GM18868 (cell line): ENCODE measurements at regions not wholly inside any gene's neighbourhood (a gene's known extent, or its start where the extent isn't known, plus 50 kb on each side); places are given as distances from the start of the nearest gene placed in this dataset.

Experiments
- ATAC-seq: cut with Tn5 transposase; IDR thresholded peaks from one replicate; pipeline ENCODE4 v1.9.1; 2021; ENCODE audit warnings: mild to moderate bottlenecking, moderate library complexity; ENCODE audit not compliant: unreplicated experiment

DNA sequence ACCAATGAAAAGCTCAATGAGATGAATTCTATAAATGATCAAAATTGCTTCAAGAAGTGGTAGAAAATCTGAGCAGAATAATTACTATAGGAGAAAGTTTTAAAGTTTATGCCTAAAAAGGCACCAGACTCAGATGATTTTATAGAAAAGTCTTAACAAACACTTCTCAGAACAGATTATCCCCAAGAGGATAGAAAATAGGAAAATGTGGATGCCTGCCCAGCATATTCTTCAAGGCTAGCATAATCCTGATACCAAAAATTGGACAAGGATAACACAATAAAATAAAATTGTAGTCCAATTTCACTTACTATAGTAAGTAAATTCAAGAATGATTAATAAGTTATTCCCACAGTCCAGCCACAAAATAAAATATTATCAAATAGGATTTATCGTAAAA, 397.0 kb downstream of the NR2F1-AS1 start:
- ATAC-seq = no peak

DNA sequence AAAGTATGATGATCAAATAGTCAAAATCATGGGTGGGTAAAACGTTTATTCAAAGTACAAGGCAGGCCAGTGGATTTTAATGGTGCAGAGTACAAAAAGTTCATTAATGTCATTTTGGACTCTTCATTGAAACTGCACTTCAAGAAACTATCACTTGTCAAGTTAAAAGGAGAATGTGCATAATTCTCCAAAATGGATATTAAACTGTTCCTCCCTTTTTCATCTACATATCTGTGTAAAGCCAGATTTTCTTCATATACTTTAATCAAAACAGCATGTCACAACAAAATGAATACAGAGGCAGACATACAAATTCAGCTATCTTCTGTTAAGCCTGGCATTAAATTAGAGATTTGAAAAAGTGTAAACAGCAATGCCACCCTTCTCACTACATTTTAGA, 401.6 kb downstream of the NR2F1-AS1 start:
- ATAC-seq = no peak

DNA sequence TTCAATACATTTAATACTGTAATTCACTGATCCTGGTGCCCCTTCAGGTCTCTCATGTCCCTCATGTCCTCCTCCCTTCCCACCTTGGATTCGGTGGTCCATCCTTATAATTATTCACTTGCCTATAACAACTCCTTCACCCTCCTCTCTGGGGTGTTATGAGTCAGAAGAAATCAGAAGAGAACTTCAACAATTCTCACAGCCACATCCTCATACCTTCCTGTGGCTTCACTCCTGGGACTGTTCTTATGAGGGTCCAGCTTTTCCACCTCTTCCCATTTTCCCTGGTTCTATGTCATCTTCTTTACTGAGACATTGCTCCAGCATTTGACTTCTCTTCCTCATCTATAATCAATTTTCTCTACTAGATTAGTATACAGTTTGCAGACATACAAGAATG, 406.1 kb downstream of the NR2F1-AS1 start:
- no peak for ATAC-seq

DNA sequence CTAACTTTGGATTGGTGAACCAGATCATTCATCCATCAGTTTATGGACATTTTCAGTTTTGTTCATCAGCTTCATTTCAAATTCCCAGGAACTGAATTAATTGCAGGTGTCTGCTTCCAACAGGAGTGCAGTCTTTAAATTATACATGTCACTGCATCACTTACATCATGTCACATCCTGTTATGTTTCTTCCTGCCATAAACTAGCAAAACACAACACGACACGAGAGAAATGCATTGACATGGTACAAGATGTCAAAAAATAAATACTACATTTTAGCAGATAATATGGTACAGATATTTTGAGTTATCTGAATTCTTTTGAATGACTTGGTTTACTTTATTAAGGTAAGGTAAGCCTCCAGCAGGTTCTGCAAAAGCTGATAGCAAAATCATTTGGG, 415.5 kb downstream of the NR2F1-AS1 start:
- no peak for ATAC-seq

DNA sequence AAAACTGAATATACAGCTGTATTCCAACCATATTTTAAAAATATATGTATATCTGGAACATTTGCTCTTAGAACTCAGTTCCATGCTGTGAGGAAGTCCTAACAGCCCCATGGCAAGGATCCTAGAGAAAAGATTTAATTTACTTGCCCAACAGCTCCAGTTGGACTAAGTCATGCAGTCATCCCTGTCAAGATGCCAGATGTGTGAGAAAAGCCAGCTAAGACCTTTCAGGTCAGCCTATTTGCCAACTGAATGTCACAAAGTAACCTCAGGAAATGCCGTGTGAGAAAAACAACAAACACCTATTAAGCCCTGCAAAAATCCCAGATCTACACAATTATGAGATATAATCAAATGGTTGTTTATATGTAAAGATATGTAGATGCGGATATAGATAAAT, 416.3 kb downstream of the NR2F1-AS1 start:
- ATAC-seq = no peak

DNA sequence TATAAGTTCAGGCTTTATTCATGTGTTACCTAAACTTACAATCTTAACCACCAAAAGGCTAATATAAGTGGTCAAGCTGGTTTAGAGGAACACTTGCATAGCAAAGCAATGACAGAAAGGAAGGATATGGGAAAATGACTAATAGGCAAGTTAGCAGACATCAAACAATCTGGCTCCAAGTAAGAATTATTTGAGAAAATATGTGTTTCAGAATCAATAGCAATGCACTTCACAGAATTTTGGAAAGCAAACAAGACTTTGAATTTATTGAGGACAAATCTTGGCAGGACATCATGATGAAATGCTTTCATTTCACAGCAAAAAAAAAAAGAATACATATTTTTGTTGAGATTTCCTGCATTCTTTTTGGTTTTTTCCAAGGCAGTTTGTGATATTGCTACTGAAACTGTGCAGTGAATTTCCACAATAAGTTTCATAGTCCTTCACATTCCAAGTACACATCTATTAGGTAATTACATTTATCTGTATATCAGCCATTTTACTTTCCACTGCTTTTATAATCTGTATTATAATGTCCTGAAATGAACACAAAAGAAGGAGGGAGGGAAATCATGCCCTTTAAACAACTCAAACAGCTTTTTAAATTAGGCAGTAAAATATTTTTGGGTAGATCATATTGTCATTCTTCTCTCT, 417.9 kb downstream of the NR2F1-AS1 start:
- ATAC-seq = no peak

DNA sequence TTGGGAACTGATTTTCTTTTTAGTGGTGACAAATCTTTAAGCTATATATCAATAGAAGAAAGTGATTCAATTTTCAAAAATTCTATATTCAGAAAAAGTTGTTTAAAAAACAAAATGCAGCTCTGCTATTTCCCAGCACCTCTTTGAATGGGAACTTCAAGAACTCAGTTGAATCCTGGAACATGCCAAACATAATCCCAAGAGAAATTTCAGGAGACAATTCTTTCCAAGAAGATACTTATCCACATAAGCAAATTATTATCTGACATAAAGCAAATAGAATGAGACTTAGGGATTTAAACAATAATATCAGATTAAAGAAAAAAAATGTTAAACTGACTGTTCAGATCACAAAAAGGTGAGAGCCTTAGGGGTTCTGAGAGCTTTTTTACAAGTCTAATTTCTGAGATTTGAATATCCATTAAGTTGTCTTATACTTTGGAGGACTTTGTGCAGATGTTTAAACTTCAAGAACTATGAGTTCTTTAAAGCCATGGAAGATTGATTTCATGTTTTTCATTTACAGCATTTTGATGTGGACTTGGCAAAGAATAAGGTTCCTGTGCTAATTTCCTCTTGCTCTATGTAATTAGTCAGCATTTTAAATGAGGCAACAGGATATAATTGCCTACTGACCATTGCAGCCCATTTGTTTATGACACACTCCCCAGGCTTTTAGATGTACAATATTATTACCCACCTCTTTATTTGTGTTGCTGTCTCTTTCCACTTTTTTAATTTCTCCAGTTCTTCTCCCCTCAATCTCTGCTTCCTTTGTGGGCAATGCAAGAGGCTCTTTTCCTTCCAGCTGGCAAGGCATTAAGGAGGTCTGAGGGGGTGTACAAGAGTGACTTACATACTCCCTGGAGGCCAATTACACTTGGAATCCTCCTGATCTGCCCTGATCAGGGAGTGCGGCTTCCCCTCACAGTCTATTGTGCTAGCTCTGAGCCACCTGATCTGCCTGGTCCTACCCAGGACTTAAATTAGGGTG, 419.1 kb downstream of the NR2F1-AS1 start:
- ATAC-seq = no peak

DNA sequence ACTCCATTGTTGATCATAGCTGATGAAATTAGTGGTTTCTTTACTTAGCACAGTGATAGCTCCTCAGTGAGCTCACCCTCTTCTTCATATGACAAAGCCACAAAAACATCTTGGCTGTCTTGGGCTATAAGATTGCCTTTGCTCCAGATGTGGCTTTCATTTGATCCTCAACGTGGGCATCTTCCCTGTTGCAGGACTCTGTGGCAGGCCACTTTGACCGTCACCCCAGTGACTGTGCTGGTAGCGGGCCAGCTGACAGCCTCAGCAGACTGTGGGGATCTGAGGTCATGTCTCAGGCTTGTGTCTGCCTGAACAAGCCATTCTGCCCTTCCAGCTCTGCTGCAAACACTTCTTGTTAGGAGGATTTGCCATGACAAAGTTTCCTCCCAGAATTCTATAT, 422.2 kb downstream of the NR2F1-AS1 start:
- no peak for ATAC-seq

DNA sequence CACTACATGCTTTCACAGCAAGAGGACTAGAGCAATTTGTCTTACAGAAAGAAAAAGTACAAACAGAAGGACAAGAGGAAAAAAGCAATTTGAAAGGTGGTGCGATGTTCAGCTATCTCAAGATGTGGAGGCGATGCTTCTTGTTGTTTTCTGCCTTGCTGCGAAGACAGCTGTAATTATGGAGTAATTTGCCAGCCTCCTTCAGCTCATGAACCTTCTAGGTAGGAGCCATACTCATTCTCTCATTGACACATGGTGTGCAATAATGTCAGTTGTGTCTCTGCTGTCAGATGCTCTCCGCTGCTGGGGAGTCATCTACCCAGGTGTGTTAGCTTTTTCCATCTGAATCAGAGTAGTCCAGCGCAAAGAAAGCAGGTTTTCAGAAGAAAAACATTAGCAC, 424.5 kb downstream of the NR2F1-AS1 start:
- ATAC-seq = no peak

DNA sequence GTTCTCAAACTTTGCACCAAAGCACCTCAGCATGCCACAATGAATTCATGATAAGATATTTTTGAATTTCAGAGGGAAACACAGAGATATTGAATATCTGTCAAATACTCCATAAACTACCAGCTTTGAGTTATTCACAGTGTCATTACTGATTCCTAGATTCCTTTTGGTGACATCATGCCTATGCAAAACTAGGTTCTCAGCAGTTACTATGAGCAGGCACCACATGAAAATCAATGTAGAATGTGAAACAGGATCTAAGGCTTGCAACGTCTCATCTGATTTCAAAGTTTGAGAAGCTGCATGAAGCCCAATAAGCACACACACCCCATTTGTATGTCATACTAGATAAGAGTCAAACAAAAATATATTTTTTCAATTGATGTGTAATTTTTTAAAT, 426.5 kb downstream of the NR2F1-AS1 start:
- ATAC-seq = no peak

DNA sequence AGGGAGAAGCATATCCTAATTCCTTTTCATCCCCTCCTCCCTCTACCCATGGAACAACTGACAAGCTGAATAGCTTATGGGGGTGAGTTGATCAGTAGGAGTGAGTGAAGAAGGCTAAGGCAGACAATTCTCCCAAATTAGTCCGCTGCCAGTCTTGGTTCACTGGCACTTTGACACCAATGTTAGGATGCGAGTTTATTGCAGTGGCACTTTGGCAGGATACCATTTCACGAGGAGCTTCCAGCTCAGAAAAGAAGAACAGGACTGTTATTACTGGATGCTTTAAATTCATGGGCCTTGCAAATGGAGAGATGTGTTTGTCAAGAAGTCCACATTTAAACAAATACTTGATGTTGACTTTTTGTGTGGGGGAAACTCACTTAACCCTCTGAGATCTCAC, 427.6 kb downstream of the NR2F1-AS1 start:
- no peak for ATAC-seq

DNA sequence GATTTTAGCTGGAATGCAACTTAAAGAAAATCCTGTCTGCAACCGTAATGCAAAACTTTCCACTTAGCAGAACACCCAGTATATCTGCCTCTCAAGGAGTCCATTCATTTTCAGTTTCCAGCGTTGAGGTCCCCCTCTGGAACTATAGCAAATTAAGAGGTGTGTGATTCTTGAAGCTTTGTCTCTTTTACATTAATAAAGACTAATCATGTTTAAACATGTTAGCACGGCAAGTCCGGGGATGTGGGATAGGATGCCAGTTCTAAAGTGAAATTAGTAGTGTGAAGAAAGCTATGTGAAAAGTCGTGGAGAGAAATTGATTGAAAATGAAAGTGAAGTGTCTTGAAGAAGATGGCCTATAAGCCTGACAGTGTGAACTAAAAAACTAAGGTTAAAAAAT, 429.1 kb downstream of the NR2F1-AS1 start:
- ATAC-seq = no peak

DNA sequence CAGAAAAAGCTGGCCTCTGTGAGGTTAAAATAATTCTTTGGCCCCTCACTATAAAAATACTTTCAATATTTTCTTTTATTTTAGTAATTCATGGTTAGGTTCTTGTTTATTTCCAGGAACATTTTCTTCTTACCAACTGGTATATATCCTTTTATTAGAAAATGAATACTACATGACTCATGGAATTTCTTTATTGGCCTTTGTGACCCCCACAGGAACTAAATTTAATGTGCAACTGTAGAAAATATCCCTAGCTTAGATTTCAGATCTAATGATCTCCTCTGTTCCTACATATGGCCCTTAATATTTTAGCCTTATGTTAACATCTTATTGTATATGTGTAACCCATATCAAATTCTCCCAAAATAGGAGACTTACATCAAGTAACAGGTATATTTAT, 429.9 kb downstream of the NR2F1-AS1 start:
- no peak for ATAC-seq

DNA sequence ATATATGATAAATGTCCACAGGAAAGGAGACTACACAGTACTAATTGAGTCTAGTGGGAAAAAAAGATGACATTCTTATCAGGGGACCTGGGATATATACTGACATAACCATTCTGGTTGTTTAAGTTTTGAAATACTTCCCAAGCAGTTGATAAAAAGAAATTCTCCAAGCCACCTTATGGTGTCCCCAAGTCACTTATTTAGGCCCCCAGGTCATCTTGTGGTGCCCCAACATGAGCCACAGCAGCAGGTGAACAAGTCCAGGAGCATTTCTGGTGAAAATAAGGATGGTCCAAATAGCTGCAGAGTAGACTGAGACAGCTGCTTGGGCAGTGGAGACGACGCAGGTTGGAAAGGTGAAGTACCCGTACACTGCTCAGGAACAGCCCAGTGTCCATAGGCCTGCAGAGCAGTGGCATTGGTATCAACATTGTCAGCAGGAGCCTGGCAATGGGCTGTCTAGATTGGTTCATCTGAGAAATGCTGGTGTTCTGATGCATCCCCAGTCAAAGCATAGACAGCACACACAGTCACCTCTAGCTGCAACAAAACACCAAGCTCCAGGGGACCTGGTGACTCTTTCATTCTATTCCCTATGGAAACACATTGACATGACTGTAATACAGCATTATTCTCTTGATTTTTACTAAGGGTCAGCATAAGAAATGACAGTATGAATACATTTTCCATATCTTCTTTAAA, 430.6 kb downstream of the NR2F1-AS1 start:
- ATAC-seq = no peak

DNA sequence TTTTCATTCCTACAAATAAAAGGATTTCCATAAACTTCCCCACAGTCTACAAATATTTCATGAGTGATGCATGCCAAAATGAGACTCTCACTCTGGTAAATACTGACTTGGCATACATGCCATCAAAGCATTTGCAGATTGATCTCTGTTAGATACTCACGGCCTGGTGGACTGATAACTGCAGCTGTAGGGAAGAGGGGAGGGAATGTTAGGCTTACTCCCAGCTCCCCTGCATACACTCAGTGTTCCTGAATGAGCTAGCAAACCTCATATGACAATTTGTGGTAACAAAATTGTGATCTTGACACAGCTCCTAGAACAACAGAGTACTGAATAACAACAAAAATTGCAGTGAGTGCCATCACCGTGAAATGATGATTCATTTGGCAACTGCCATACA, 435.3 kb downstream of the NR2F1-AS1 start:
- ATAC-seq = no peak

DNA sequence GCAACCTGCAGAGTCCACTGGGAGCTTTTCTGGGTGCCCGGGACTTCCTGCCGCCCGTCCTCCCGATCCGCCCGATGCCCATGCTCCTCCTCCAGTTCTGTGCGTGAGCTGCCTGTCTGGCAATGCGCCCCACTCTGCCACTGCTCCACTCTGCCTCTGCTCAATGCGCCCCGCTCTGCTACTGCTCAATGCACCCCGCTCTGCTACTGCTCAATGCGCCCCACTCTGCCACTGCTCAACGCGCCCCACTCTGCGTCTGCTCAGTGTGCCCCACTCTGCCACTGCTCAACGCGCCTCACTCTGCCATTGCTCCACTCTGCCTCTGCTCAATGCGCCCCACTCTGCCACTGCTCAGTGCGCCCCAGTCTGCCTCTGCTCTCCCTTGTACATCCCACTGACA, 436.0 kb downstream of the NR2F1-AS1 start:
- no peak for ATAC-seq

DNA sequence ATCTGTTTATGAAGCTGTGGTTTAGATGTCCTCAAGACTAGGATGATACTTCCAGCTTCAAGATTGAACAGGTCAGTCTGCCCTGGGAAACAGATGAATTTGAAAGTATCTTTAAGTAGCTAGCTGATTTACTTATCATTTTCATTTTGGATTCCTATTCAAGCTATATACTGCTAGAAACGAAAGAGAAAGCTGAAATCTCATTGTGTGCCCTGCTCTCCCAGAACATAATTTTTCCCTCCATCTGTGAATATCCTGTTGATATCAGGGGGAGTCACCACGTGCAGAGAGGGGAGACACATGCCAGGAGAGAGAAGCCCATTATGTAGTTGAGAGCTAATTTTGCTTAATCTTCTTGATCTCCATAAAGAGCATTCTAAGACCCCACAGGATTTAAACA, 439.1 kb downstream of the NR2F1-AS1 start:
- ATAC-seq = no peak

DNA sequence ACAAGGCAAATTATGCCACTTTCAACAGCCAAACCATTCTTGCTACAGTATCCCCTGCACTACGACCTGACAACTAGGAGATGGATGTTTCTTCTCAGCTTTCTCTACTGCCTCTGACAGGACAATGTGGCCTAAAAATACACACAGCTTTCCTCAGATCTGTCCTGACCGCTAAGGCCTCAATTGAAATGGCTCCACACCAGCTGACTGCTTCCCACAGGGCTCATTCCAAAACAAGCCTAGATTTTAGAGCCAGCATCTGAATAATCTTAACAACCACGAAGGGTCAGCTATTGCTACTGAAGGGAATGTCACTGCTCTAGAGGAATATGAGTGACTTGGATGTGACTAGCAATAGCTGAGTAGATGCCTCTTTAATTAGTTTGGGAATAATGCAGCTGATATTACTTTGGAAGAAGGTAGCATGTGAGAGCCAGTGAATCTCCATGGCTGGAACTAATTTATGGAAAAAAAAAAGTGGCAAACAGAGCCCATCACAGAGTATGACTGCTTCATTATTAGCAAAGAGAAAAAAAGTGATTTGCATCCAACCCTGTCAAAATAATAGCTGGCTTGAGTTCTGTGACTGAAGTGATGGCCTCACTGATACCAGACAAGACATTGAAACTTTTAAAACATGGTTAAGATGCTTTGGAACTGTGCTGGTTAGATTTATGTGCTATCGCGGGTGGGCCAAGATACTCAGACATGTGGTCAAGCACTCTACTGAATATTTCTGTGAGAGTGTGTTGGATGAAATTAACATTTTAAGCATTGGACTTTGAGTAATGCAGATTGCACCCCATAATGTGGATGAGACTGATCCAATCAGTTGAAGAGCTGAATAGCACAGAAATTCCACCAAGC, 450.2 kb downstream of the NR2F1-AS1 start:
- no peak for ATAC-seq

DNA sequence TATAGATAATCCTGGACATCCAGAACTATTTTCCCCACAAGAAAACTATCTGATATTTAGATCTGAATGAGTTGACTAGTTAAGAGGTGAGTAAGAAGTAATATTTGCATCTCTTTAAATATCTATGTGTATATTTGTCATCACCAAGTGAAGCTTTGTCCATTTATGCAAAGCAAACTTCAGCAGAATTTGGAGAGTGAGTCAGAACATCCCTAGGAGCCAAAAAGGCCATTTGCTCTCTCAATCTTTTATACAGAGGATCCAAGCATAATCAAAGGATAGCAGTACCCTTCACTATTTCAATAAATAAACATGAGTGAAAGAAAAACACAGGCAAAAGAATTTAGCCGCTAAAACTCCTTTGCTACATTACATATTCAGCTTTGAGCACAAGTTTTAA, 454.4 kb downstream of the NR2F1-AS1 start:
- no peak for ATAC-seq

DNA sequence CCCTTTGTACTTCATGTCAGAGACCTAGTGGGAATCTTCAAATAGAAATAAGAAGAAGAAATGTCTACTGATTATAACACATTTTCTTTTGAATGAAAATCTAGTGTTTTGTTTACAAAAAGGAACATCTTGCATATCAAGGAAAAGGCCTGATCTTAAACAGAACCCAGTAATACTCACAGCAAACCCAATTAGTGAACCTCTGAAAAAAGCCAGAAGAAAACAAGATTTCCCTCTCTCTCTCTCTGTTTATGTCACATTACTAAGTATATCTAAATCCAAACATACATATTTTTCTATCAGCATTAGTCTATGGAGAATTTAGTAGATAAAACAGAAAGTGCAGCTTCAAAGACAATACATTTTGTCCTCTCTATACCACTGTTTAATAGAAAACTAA, 457.9 kb downstream of the NR2F1-AS1 start:
- ATAC-seq = no peak

DNA sequence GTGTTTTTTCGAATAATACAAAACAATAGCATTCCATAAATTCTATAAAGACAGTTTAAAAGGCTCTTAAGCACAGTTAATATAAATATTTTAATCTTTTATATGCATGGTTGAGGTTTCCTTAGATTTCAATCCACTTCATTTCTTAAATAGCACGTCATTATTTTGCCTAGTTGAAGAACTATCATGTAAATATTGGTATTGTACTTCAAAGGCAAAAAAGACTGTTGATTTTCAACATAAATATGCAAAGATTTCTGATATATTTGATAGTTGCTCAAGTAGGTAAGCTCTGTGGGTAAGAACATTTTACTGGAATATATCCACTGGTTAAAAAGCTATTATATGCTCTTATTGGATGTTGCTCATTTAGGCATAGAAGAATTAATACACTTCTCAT, 458.6 kb downstream of the NR2F1-AS1 start:
- no peak for ATAC-seq
